Kidney (tissue), 13 donors: ENCODE measurements at regions not wholly inside any gene's neighbourhood (a gene's known extent, or its start where the extent isn't known, plus 50 kb on each side); places are given as distances from the start of the nearest gene placed in this dataset.
A peak's percentile ranks its signal among the peaks of the same experiment; 100 is the strongest.
"Not testable (repeated sequence)": the region's sequence is repeated elsewhere in the genome, so short reads cannot be mapped to it uniquely, and the experiment has no call there.

ENCODE experiments used
- DNase-seq, 5 donors: peaks; one replicate each; pipeline ENCODE4 v3.0.0-alpha.2; 2013 to 2020
- FAIRE-seq: peaks from 2 replicates; lab custom pipeline; 2012; peaks lifted over from hg19 to GRCh38; lab: Jason Lieb, UNC
- H3K27ac ChIP-seq, 2 donors: one replicate each; pipeline ENCODE4 v1.7.0; 2013; ENCODE audit warnings: low read depth in 2 of 2, low read length in 2 of 2, inconsistent platforms in 1 of 2
- H3K27me3 ChIP-seq: one replicate; pipeline ENCODE4 v1.7.1; 2013; ENCODE audit warnings: low read length, inconsistent platforms; ENCODE audit not compliant: control insufficient read depth, insufficient read depth
- H3K36me3 ChIP-seq, 3 donors: one replicate each; pipeline versions ENCODE4 v1.7.0 to v1.7.1; 2013; ENCODE audit warnings: low read length in 3 of 3, control low read depth in 1 of 3, inconsistent platforms in 1 of 3; ENCODE audit not compliant: insufficient read depth in 3 of 3, control insufficient read depth in 2 of 3
- H3K4me1 ChIP-seq, 3 donors: one replicate each; pipeline versions ENCODE4 v1.7.0 to v1.7.1; 2013; ENCODE audit warnings: low read length in 3 of 3, inconsistent platforms in 1 of 3, low read depth in 1 of 3; ENCODE audit not compliant: control insufficient read depth in 2 of 3, insufficient read depth in 2 of 3
- H3K4me3 ChIP-seq, 3 donors: one replicate each; pipeline versions ENCODE4 v1.7.0 to v1.8.1; 2013; ENCODE audit warnings: low read length in 3 of 3, control low read depth in 1 of 3, inconsistent platforms in 1 of 3
- H3K9ac ChIP-seq, 3 donors: one replicate each; pipeline versions ENCODE4 v1.7.0 to v1.7.1; 2013; ENCODE audit warnings: low read length in 3 of 3, control low read depth in 1 of 3, inconsistent platforms in 1 of 3
- H3K9me3 ChIP-seq, 3 donors: one replicate each; pipeline versions ENCODE4 v1.7.0 to v1.7.1; 2013; ENCODE audit warnings: low read length in 3 of 3, control low read depth in 1 of 3, inconsistent platforms in 1 of 3; ENCODE audit not compliant: control insufficient read depth in 2 of 3, insufficient read depth in 1 of 3
- CTCF ChIP-seq: IDR thresholded peaks from 3 replicates; pipeline ENCODE4 v1.5.1; 2012; ENCODE audit warnings: mild to moderate bottlenecking, moderate library complexity, borderline replicate concordance; ENCODE audit not compliant: insufficient read depth; ENCODE audit errors: extremely low read depth
- intact Hi-C: fragments of 100-400 bp; cut with DNase I; formaldehyde crosslinking; loops from one replicate; pipeline ENCODE4 v1.11.1; 2022
- donor health status: control.
- donor health status: control.
- donor health status: control.
- donor health status: control.
- donor health status: control.
- donor health status: DM: yes; HTN: yes; CAD: no.
- donor health status: Normal renal cell carcinoma (clear cell type).

- H3K36me3 ChIP-seq: no peaks in the 10 kb centered on the region
- no peak overlapping the region for H3K27ac ChIP-seq
- no peaks in the 10 kb centered on the region for H3K9me3 ChIP-seq
- no peak for FAIRE-seq
- H3K9ac ChIP-seq: no peak overlapping the region
- H3K27me3 ChIP-seq: no peaks in the 10 kb centered on the region
- no peak for DNase-seq
- TF ChIP-seq CTCF: no peak
- no peaks in the 10 kb centered on the region for H3K4me1 ChIP-seq
- H3K4me3 ChIP-seq: no peak overlapping the region
- intact Hi-C loops: no loop called here
Measured at GRCh38 chr3:22858486-22858885, 344.6 kb upstream of the UBE2E2 start.

GRCh38 chr3:22859618-22860017 lies 343.5 kb upstream of the UBE2E2 start:
- H3K36me3 ChIP-seq: no peaks in the 10 kb centered on the region
- H3K9ac ChIP-seq: no peak overlapping the region
- FAIRE-seq (no peak), DNase-seq (no peak)
- intact Hi-C loops: no loop called here
- no peaks in the 10 kb centered on the region for H3K9me3 ChIP-seq
- H3K4me3 ChIP-seq: no peak overlapping the region
- no peak for TF ChIP-seq CTCF
- no peak overlapping the region for H3K27ac ChIP-seq
- H3K27me3 ChIP-seq: no peaks in the 10 kb centered on the region
- no peaks in the 10 kb centered on the region for H3K4me1 ChIP-seq

- H3K27me3 ChIP-seq: no peaks in the 10 kb centered on the region
- intact Hi-C loops: no loop called here
- no peak overlapping the region for H3K4me3 ChIP-seq
- H3K36me3 ChIP-seq: no peaks in the 10 kb centered on the region
- no peak for DNase-seq
- no peak overlapping the region for H3K9ac ChIP-seq
- H3K27ac ChIP-seq: no peak overlapping the region
- H3K4me1 ChIP-seq: no peaks in the 10 kb centered on the region
- no peak for FAIRE-seq
- no peaks in the 10 kb centered on the region for H3K9me3 ChIP-seq
- TF ChIP-seq CTCF: no peak
Measured at GRCh38 chr3:22861426-22861825, 341.7 kb upstream of the UBE2E2 start.

- Histone ChIP-seq H3K4me3 (no peak overlapping the region), H3K27ac (no peak overlapping the region), H3K9ac (no peak overlapping the region), H3K4me1 (no peaks in the 10 kb centered on the region), H3K36me3 (no peaks in the 10 kb centered on the region), H3K27me3 (no peaks in the 10 kb centered on the region), H3K9me3 (no peaks in the 10 kb centered on the region)
- DNase-seq (peak in 1 of 5 donors; percentile 7), FAIRE-seq (no peak)
- intact Hi-C loops: no loop called here
- no peak for TF ChIP-seq CTCF
Measured at GRCh38 chr3:22862111-22862510, 341.0 kb upstream of the UBE2E2 start.

- H3K4me1 ChIP-seq, H3K27me3 ChIP-seq, H3K27ac ChIP-seq, FAIRE-seq, H3K9ac ChIP-seq, H3K36me3 ChIP-seq, DNase-seq, intact Hi-C loops, H3K9me3 ChIP-seq, H3K4me3 ChIP-seq: not testable (repeated sequence)
Measured at GRCh38 chr3:22882834-22883233, 320.3 kb upstream of the UBE2E2 start.
